ENCODE measurements at regions not wholly inside any gene's neighbourhood (a gene's known extent, or its start where the extent isn't known, plus 50 kb on each side); places are given as distances from the start of the nearest gene placed in this dataset.
"Not testable (repeated sequence)": the region's sequence is repeated elsewhere in the genome, so short reads cannot be mapped to it uniquely, and the experiment has no call there.

DNA sequence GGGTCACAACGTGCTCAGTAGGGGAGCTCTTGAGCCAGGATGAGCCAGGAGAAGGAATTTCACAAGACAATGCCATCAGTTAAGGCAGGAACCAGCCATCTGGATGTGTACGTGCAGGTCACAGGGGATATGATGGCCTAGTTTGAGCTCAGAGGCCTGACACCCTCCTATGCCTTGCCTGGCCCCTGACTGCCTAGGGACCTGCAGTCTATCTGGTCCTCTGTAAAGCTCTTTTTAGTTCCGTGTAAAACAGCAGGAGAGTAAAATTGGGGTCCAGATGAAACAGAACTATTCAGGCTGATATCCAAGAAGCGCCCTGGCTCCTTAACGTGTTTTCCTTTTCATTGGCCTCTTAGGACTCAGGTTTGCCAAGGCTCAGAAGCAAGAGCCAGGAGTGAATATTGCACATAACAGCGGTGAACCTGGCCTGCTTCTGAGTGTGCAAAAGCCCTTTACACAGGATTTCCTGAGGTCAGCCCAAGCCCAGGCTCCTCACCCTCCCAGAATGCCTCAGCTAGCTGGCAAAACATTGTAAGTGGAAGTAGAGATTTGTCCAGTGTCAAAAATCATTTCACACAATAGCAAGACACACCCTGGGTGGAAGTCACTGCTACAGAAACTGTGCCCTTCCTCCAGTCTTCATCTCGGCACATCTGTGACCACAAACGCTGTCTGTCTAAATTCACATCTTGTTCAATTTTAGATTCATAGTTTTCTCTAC is 777.2 kb downstream of the UQCRFS1 start:
- no peak overlapping the region for H3K4me3 ChIP-seq (ENCODE audit: low read length)
- H3K36me3 ChIP-seq (ENCODE audit: control insufficient read depth, insufficient read depth, low read length, severe bottlenecking): no peaks in the 10 kb centered on the region
- H3K9ac ChIP-seq (ENCODE audit: low read length): no peak overlapping the region
- no peaks in the 10 kb centered on the region for H3K4me1 ChIP-seq (ENCODE audit: control insufficient read depth, insufficient read depth, low read length)
- peaks cover 39% of the 10 kb centered on the region for H3K27me3 ChIP-seq (replicated peaks; ENCODE audit: control insufficient read depth, insufficient read depth, low read length)
- no peak for DNase-seq (ENCODE audit: low read depth)
- no peaks in the 10 kb centered on the region for H3K9me3 ChIP-seq (ENCODE audit: control insufficient read depth, low read length)

GRCh38 chr19:28434794-28435193 is 778.2 kb downstream of the UQCRFS1 start:
- H3K9me3 ChIP-seq (ENCODE audit: control insufficient read depth, low read length); H3K36me3 ChIP-seq (ENCODE audit: control insufficient read depth, insufficient read depth, low read length, severe bottlenecking); H3K4me3 ChIP-seq (ENCODE audit: low read length); H3K4me1 ChIP-seq (ENCODE audit: control insufficient read depth, insufficient read depth, low read length); DNase-seq (ENCODE audit: low read depth); H3K9ac ChIP-seq (ENCODE audit: low read length): not testable (repeated sequence)
- peaks cover 31% of the 10 kb centered on the region for H3K27me3 ChIP-seq (replicated peaks; ENCODE audit: control insufficient read depth, insufficient read depth, low read length)

DNA sequence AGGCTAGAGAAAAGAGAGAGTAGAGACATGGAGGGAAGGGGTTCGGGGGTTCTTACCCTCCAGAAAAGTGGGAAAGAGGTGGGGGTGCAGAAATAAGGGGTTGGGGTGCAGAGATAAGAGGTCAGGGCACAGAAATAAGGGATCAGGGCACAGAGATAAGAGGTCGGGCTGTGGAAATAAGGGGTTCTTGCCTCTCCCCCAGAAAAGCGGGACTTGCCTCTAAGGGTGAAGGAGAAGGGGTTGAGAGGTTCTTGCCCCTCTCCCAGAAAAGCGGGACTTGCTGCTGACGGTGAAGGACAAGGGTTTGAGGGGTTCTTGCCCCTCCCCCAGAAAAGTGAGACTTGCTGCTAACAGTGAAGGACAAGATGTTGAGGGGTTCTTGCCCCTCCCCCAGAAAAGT is 778.6 kb downstream of the UQCRFS1 start:
- not testable (repeated sequence) for DNase-seq (ENCODE audit: low read depth); H3K9ac ChIP-seq (ENCODE audit: low read length); H3K36me3 ChIP-seq (ENCODE audit: control insufficient read depth, insufficient read depth, low read length, severe bottlenecking); H3K4me3 ChIP-seq (ENCODE audit: low read length); H3K9me3 ChIP-seq (ENCODE audit: control insufficient read depth, low read length); H3K4me1 ChIP-seq (ENCODE audit: control insufficient read depth, insufficient read depth, low read length)
- H3K27me3 ChIP-seq (replicated peaks; ENCODE audit: control insufficient read depth, insufficient read depth, low read length): peaks cover 27% of the 10 kb centered on the region

DNA sequence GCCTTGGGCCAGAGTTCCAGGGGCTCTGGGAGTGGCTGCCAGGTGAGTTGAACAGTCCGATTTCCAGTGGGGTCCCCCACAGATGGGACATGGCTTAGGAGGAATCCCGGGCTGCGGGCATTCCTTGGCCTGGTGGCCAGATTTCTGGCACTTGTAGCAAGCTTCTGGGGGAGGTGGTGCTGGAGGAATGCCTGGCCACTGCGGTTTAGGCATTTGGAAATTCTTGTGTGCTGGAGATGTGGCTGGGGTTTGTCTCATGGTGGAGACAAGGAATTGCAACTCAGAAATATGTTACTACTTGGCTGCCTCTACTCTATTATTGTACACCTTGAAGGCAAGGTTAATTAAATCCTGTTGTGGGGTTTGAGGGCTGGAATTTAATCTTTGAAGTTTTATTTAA is 779.8 kb downstream of the UQCRFS1 start:
- not testable (repeated sequence) for H3K36me3 ChIP-seq (ENCODE audit: control insufficient read depth, insufficient read depth, low read length, severe bottlenecking); H3K9me3 ChIP-seq (ENCODE audit: control insufficient read depth, low read length); H3K4me1 ChIP-seq (ENCODE audit: control insufficient read depth, insufficient read depth, low read length); H3K9ac ChIP-seq (ENCODE audit: low read length); DNase-seq (ENCODE audit: low read depth); H3K4me3 ChIP-seq (ENCODE audit: low read length)
- H3K27me3 ChIP-seq (replicated peaks; ENCODE audit: control insufficient read depth, insufficient read depth, low read length): peaks cover 21% of the 10 kb centered on the region

GRCh38 chr19:28430214-28430613 is 782.7 kb downstream of the UQCRFS1 start:
- H3K27me3 ChIP-seq (replicated peaks; ENCODE audit: control insufficient read depth, insufficient read depth, low read length): no peaks in the 10 kb centered on the region
- H3K36me3 ChIP-seq (ENCODE audit: control insufficient read depth, insufficient read depth, low read length, severe bottlenecking): no peaks in the 10 kb centered on the region
- no peak overlapping the region for H3K4me3 ChIP-seq (ENCODE audit: low read length)
- no peak overlapping the region for H3K9ac ChIP-seq (ENCODE audit: low read length)
- H3K9me3 ChIP-seq (ENCODE audit: control insufficient read depth, low read length): no peaks in the 10 kb centered on the region
- no peaks in the 10 kb centered on the region for H3K4me1 ChIP-seq (ENCODE audit: control insufficient read depth, insufficient read depth, low read length)
- no peak for DNase-seq (ENCODE audit: low read depth)

GRCh38 chr19:28429356-28429755 is 783.6 kb downstream of the UQCRFS1 start:
- no peaks in the 10 kb centered on the region for H3K4me1 ChIP-seq (ENCODE audit: control insufficient read depth, insufficient read depth, low read length)
- no peaks in the 10 kb centered on the region for H3K36me3 ChIP-seq (ENCODE audit: control insufficient read depth, insufficient read depth, low read length, severe bottlenecking)
- H3K9ac ChIP-seq (ENCODE audit: low read length): no peak overlapping the region
- no peak for DNase-seq (ENCODE audit: low read depth)
- H3K4me3 ChIP-seq (ENCODE audit: low read length): no peak overlapping the region
- no peaks in the 10 kb centered on the region for H3K9me3 ChIP-seq (ENCODE audit: control insufficient read depth, low read length)
- H3K27me3 ChIP-seq (replicated peaks; ENCODE audit: control insufficient read depth, insufficient read depth, low read length): no peaks in the 10 kb centered on the region

DNA sequence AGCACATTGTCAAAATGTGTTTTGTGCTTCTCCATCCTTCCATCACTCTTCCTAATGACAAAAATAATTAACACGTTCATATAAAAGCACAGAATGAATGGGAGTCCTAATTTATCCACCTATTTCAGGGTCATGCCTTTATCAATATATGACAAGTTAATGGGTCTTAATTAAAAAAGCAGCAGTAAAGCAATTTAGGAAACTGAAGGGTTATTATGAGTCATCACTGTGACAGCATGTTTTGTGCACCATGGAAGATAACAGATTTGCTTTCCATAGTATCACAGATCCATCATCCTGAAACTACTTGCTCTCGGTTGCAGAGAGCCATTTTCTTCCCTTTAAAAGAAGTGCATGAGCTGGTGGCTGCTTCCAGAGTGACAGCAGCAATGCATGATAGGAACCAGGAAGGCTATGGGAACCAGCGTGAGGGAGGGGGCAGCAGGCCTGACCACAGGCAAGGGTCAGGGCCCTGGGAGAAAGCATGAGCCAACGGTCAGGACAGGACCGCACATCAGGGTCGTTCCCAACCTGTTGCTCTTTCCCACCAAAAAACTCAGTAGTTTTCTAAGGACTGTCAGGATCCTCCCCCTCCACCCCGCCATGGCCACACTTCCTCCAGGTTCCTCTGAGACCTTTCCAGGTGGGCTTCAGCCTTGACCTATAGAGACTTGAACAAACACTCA is 784.1 kb downstream of the UQCRFS1 start:
- H3K4me3 ChIP-seq (ENCODE audit: low read length): no peak overlapping the region
- no peaks in the 10 kb centered on the region for H3K36me3 ChIP-seq (ENCODE audit: control insufficient read depth, insufficient read depth, low read length, severe bottlenecking)
- no peak overlapping the region for H3K9ac ChIP-seq (ENCODE audit: low read length)
- peaks cover 4% of the 10 kb centered on the region for H3K27me3 ChIP-seq (replicated peaks; ENCODE audit: control insufficient read depth, insufficient read depth, low read length)
- H3K9me3 ChIP-seq (ENCODE audit: control insufficient read depth, low read length): no peaks in the 10 kb centered on the region
- DNase-seq (ENCODE audit: low read depth): no peak
- H3K4me1 ChIP-seq (ENCODE audit: control insufficient read depth, insufficient read depth, low read length): no peaks in the 10 kb centered on the region

DNA sequence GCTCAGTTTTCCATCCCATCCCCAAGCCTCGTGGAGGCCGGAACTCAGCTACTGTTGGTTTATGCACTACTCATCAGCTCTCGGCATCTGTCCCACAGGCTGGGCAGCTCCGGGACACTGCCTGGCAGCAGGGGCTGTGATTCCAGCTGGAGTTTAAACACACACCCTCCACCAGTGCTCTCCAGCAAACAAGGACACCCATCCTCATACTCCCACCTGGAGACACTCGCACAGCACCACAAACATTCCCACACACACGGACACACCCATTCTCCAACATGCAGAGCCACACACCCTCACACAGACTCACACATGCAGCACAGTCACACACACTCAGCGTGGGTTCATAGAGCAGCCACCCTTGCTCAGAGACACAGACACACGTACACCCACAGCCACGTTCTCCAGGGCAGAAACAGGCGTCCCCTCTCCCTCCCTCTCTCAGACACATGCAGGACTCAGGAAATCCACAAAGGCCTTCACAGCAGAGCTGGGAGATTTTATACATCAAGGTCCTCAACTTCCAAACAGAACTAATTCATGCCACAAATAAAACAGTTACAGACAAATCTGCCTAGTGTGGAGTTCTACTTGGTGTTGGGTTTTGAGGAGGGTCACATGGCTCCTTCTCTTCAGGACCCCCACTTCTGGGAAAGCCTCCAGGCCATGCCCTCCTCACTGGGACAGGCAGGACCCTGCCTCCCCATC is 785.4 kb downstream of the UQCRFS1 start:
- Histone ChIP-seq H3K36me3 (ENCODE audit: control insufficient read depth, insufficient read depth, low read length, severe bottlenecking) (no peaks in the 10 kb centered on the region), H3K9me3 (ENCODE audit: control insufficient read depth, low read length) (no peaks in the 10 kb centered on the region), H3K4me3 (ENCODE audit: low read length) (no peak overlapping the region), H3K9ac (ENCODE audit: low read length) (no peak overlapping the region), H3K27me3 (replicated peaks; ENCODE audit: control insufficient read depth, insufficient read depth, low read length) (peaks cover 14% of the 10 kb centered on the region), H3K4me1 (ENCODE audit: control insufficient read depth, insufficient read depth, low read length) (no peaks in the 10 kb centered on the region)
- no peak for DNase-seq (ENCODE audit: low read depth)

GRCh38 chr19:28426730-28427225 is 786.2 kb downstream of the UQCRFS1 start:
- no peak overlapping the region for H3K9ac ChIP-seq (ENCODE audit: low read length)
- no peaks in the 10 kb centered on the region for H3K9me3 ChIP-seq (ENCODE audit: control insufficient read depth, low read length)
- H3K4me1 ChIP-seq (ENCODE audit: control insufficient read depth, insufficient read depth, low read length): no peaks in the 10 kb centered on the region
- H3K27me3 ChIP-seq (replicated peaks; ENCODE audit: control insufficient read depth, insufficient read depth, low read length): peaks cover 15% of the 10 kb centered on the region
- H3K4me3 ChIP-seq (ENCODE audit: low read length): no peak overlapping the region
- no peaks in the 10 kb centered on the region for H3K36me3 ChIP-seq (ENCODE audit: control insufficient read depth, insufficient read depth, low read length, severe bottlenecking)
- no peak for DNase-seq (ENCODE audit: low read depth)

GRCh38 chr19:28426110-28426729 is 786.7 kb downstream of the UQCRFS1 start:
- Histone ChIP-seq H3K9me3 (ENCODE audit: control insufficient read depth, low read length) (no peaks in the 10 kb centered on the region), H3K27me3 (replicated peaks; ENCODE audit: control insufficient read depth, insufficient read depth, low read length) (peaks cover 21% of the 10 kb centered on the region), H3K36me3 (ENCODE audit: control insufficient read depth, insufficient read depth, low read length, severe bottlenecking) (no peaks in the 10 kb centered on the region), H3K9ac (ENCODE audit: low read length) (no peak overlapping the region), H3K4me1 (ENCODE audit: control insufficient read depth, insufficient read depth, low read length) (no peaks in the 10 kb centered on the region), H3K4me3 (ENCODE audit: low read length) (no peak overlapping the region)
- no peak for DNase-seq (ENCODE audit: low read depth)

Measured in adipocyte (in vitro differentiated cells).